ENCODE measurements at regions not wholly inside any gene's neighbourhood (a gene's known extent, or its start where the extent isn't known, plus 50 kb on each side); places are given as distances from the start of the nearest gene placed in this dataset.
A peak's percentile ranks its signal among the peaks of the same experiment; 100 is the strongest.

- DNase-seq: no peak
Observed at GRCh38 chr13:105165449-105166125, 1369.9 kb downstream of the EFNB2 start.

GRCh38 chr13:105159841-105160240, 1375.6 kb downstream of the EFNB2 start:
- DNase-seq: no peak

- DNase-seq: peak; percentile 51
Observed at GRCh38 chr13:105153611-105154010, 1381.9 kb downstream of the EFNB2 start.

- no peak for DNase-seq
Observed at GRCh38 chr13:105151639-105152038, 1383.8 kb downstream of the EFNB2 start.

GRCh38 chr13:105147461-105147860, 1388.0 kb downstream of the EFNB2 start:
- peak; percentile 40 for DNase-seq

- DNase-seq: no peak
Observed at GRCh38 chr13:105144936-105145335, 1390.5 kb downstream of the EFNB2 start.

GRCh38 chr13:105144020-105144419, 1391.4 kb downstream of the EFNB2 start:
- no peak for DNase-seq

GRCh38 chr13:105142556-105142955, 1392.9 kb downstream of the EFNB2 start:
- DNase-seq: no peak

GRCh38 chr13:105139380-105140285, 1395.8 kb downstream of the EFNB2 start:
- peak; percentile 55 for DNase-seq

- no peak for DNase-seq
Observed at GRCh38 chr13:105139048-105139379, 1396.4 kb downstream of the EFNB2 start.

GRCh38 chr13:105135852-105136615, 1399.4 kb downstream of the EFNB2 start:
- no peak for DNase-seq

GRCh38 chr13:105127732-105128131, 1407.7 kb downstream of the EFNB2 start:
- DNase-seq: no peak

GRCh38 chr13:105121221-105121620, 1414.2 kb downstream of the EFNB2 start:
- DNase-seq: no peak

GRCh38 chr13:105118426-105118985, 1417.0 kb downstream of the EFNB2 start:
- no peak for DNase-seq

GRCh38 chr13:105116966-105117365, 1418.5 kb downstream of the EFNB2 start:
- no peak for DNase-seq

- DNase-seq: no peak
Observed at GRCh38 chr13:105112561-105112960, 1422.9 kb downstream of the EFNB2 start.

GRCh38 chr13:105107781-105108180, 1427.7 kb downstream of the EFNB2 start:
- DNase-seq: no peak

- DNase-seq: no peak
Observed at GRCh38 chr13:105105471-105105870, 1430.0 kb downstream of the EFNB2 start.

GRCh38 chr13:105097521-105097920, 1437.9 kb downstream of the EFNB2 start:
- DNase-seq: no peak

- DNase-seq: peak; percentile 50
Observed at GRCh38 chr13:105089858-105090643, 1445.4 kb downstream of the EFNB2 start.

- DNase-seq: no peak
Observed at GRCh38 chr13:105087945-105088344, 1447.5 kb downstream of the EFNB2 start.

GRCh38 chr13:105084931-105085330, 1450.5 kb downstream of the EFNB2 start:
- DNase-seq: no peak

All from fibroblast of skin of right biceps (primary cell).